ENCODE measurements at regions not wholly inside any gene's neighbourhood (a gene's known extent, or its start where the extent isn't known, plus 50 kb on each side); places are given as distances from the start of the nearest gene placed in this dataset.

DNA sequence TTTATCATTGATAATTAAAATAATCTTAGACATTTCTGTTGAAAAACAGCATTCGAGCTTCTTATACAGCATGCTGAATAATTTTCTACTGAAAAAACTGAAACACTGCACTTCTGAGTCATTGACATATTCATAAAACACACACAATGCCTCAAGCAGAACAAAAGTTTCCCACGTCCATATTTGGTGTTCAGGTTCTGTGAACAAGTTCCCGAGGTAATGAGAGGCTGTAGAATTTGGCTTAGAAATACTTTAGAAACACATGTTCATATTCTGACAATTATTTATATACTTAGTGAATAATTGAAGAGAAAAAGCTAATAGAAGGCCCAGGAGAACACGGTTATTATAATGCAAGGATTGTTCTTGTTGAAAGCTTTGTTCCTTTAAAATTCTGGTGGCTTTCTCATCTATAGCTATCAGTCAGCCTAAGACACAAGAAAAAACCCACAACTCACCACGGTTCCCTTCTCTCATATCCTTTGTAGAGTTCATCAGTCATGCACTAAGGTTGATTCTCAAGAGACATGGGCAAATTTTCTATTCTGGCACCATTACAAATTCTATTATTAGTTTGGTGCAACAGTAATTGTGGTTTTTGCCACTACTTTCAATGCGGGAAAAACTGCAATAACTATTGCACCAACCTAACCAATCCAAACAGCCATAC lies 194.4 kb downstream of the TMX3 start:
- no peak for DNase-seq

DNA sequence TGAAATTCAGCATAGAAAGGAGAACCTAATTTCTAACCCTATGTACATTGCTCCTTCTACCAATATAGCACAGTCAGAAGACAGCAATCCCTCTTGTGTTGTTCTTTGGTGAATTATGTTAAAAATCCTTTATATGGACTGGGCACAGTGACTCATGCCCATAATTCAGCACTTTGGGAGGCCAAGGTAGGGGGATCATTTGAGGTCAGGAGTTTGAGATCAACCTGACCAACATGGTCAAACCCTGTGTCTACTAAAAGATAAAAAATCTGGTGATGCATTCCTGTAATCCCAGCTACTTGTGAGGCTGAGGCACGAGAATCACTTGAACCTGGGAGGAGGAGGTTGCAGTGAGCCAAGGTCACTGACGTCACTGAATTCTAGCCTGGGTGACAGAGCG lies 195.6 kb downstream of the TMX3 start:
- DNase-seq: no peak

DNA sequence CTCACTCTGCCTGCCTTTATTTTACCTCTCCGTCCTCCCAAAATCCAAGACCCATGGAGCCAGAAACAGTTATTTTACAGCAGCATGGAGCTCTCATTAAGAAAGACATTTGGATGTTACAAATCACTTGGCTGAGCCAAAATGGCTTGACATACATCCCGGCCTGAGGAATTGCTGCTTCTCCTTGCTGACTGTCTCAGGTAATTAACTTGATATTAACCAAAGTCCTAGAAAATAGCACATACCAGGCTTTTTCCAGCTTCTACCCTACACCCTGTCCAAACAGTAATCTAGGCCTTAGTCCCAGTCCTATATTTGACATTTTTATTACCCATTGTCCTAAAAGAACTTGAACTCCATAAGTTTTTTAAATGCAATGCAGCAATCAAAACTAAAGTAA lies 205.0 kb downstream of the TMX3 start:
- no peak for DNase-seq

DNA sequence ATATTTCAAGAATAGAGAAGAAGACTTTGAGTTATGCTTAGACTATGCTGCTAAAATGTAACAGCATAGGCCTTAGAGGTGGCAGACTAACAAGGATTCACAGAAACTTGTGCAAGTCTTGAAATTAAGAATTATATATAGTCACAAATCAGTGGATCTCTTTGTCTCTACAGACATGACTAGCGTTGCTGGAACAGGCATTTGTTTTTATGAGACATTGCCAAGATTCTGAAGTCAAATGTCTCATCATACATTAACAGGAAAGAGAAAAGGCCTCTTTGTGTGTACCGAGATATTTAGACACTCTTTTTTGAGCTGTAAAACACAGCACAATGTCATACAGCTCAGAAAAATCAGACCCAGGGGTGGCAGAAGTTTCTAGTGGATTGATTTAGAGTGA lies 207.1 kb downstream of the TMX3 start:
- DNase-seq: no peak

DNA sequence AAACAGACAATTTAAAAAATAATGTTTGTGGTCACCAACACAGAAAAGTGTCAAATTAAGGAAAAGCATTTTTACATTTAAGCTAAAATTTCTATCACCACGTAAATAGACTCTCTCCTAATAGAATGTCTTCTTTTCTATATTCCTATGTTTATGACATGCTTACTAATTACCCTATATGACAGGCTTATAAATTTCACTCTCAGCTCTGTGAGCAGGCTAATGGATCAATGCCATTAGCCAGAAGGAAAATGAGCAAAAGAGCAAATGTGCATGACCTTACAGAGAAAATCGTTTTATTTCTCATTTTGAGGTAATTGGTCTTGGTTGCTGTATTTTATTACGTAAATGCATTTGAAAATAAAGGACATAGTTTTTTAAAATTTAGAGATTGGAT lies 209.7 kb downstream of the TMX3 start:
- no peak for DNase-seq

DNA sequence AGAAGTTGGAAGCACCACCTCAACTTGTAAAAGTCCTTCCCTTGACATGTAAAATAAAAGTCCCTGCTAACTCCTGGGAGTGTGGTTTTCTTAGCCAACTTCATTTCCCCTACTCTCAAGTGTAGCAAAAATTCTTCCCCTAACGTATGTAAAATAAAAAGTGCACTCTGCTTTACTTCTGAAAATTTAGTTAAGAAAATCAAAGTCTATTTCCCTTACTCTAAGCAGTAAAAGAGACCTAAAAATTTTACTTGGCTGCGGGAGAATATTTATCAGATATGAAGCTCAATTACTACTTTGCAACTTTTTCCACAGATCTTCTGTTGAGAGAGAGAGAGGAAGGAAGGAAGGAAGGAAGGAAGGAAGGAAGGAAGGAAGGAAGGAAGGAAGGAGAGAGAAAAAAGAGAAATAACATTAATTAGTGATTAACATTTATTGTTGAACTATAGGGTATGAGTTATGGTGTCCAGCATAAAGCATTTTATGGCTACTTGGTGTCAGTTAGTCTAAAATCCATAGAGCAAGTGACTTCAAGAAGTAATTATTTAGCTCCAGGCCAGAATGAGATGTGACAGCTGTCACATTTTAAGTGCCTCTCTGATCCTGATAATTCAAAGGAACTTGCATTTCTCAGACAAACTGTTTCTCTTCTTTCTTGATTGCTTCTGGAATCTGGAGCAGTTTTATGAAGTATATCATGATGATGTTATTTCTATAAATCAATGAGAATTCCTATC lies 210.3 kb downstream of the TMX3 start:
- DNase-seq: no peak

DNA sequence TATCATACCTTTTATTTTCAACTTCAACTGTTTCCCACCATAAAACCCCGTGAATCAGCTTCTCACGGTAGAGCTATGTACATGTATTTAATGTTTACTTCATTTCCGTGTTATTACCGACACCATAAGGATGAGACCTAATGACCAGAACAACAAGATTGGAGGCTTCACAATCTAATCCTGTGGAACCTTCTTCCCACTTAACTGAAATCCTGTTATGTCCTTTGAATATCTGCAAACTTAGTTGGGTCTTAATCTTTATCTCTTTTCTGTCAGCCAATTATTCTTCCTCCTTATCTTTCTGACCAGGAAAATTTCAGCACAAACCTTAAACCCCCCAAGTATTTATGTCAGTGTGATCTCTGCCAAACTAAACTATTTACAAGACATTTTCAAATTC lies 214.4 kb downstream of the TMX3 start:
- no peak for DNase-seq

DNA sequence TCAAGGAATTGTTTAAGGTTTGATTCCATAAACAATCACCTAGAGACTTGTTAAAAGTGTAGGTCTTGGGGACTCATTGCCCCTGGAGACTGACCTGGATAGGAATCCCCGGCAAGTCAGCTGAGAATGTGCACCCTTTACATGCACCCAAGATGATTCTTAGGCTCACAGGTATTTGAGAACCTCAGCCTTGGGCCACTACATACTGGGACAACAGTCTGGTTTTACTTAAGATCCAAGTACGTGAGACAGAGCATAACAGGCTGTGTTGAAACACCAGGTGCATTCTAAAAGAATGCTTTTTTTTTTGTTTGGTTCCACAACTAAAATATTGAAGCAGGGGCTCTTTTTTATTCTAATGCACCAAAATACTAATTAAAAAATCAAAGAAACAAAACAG lies 215.8 kb downstream of the TMX3 start:
- DNase-seq: no peak

DNA sequence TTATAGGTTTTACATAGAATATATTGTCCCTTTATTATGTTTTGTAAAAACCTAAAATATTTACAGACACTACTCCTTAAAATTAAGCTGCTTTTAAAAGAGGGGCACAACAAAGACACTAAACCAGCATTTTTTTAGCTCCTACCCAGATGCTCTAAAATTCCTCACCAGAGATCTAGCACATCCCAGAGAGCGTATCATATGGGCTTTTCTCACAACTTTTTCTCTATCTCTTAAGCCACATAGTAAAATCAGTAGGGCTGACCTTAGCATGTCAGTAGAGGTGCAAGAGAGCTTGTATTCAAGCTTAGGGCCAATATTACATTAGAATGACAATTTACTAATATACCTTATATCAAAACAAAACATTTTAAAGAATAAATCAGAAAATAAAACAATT lies 216.3 kb downstream of the TMX3 start:
- no peak for DNase-seq

DNA sequence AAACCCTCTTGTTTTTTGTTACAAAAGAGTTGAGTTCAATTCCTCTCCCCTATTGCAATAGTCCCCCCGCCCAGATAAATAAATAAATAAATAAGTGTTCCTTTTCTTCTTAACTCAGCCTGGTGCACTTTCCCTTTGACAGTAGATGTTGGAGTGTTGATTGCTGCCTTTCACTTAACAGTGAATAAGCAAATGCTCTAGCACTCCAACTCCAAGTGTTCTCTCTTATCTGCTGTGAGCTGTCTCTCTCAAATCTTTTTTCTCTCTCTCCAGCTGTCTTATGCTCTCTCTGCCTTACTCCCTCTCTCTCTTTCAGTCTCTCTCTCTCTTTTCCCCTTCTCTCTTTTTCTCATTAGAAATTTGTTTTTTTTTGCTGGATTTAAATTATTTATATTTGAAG lies 216.7 kb downstream of the TMX3 start:
- DNase-seq: no peak

DNA sequence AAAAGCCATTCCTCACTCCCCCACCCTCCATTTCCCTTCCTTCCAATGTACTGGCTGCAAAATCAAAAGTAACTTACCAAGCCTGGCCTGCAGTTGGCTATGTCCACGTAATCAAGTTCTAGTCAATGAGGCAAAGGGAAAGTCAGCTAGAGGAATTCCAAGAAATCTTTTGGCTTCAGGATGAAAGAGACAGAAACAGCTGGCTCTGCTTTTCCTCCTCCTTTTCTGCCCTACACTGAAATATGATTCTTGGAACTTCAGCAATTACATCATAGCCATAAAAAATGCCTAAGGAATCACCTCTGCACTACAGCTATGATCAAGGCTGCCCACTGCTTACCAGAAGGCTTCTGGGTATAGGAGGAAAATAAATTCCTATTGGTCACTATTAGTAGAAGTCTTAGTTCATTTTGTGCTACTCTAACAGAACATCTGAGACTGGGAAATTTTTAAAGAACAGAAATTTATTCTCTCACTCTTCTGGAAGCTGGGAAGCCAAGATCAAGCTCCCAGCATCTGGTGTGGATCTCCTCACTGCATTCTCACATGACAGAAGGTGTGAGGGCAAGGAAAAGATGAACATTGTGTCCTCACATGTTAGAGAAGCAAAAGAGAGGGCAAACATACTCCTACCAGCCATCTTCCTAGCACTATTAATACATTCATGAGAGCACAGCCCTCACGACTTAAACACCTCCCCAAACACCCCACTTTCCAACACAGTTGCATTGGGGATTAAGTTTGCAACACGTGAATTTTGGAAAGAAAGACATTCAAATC lies 219.9 kb downstream of the TMX3 start:
- no peak for DNase-seq

DNA sequence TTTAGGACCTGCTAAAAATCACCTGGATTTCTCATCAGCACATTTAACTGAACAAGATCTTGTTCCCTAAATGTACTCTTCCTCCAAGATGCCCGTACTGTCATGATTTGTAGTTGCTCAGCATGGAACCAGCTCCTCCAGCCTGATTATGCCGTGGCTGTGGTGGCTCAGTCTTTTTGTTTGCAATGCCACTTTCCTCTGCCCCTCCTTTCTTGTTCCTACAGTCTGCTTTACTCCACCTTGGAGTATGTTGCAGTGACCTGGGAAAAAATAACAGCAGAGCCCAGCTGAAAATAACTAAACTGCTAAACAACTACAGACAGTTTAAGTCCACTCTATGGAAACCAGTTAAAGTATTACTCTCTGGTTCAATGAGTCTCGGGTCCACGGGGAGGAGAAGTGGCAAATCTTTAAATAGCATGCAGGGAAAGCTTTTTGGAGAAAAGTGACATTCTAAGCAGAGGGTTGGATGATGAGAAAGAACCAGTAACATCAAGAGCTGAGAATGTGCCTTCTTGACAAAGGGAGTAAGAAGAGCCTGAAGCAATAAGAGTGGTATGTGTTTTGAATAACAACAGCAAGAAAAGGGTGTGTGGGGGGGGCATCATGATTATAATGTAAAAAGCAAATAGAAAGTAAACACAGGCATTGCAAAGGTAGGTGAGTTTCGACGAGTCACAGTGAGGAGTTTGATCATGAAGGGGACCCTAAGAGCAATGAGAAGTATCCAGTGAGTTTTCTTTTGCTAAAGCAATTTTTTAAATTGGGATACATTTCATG lies 225.7 kb downstream of the TMX3 start:
- no peak for DNase-seq

DNA sequence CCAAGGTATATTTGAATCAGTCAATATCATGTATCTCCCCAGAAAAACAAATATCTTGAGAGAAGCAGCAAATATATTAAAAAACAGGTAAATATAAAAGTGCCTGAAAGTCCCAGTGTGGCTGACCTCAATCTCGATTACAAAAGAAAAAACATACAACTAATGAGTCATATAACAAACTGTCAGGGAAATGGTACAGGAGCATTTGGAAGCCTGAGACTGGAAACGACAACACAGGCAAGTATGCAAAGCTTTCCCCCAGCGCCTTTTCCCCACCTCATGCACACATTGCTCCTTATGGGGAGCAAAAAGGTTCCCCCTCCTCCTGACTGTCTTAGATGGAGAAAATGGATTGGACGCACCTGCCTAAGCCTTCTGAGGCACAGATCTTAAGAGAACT lies 230.7 kb downstream of the TMX3 start:
- DNase-seq: no peak

DNA sequence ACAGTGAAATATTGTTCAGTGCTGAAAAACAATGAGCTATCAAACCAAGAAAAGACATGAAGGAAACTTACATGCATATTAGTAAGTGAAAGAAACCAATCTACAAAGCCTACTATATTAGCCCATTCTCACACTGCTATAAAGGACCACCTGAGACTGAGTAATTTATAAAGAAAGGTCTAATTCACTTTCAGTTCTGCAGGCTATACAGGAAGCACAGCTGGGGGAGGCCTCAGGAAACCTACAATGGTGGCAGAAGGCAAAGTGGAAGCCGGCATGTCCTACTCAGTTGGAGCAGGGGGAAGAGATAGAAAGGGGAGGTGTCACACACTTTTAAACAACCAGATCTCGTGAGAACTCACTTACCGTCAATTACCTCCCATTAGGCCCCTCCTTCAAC lies 232.1 kb downstream of the TMX3 start:
- DNase-seq: no peak

DNA sequence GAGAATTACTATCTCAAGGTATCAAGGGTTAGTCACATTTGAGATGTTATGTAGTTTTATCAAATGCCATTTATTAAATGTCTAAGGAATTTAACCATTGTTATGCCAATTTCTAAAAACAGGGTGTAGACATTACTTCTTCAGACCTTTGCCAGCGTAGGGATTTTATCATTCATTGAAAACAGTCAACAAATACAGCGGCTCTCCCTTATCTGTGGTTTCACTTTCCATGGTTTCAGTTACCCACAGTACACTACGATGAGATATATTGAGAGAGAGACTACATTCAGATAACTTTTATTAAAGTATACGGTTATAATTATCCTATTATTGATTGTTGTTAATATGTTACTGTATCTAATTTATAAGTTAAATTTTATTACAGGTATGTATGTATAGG lies 234.7 kb downstream of the TMX3 start:
- DNase-seq: no peak

DNA sequence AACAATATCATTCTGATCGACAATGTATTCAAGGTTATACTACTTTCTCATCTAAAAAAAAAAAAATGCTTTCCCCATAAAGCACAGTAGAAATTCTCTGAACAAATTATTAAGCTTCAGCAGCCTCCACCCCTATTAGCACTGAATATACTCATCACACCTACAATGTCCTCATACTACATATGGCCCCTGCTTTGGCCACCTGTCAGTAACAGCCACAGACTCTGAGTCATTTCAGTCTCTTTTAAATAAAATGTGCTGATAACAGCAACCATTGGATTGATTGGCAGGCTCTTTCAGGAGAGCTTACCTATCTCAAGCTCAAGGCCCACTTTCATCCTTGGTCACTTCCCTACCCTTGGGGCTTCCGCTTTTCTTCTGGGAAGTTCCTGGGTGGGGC lies 236.7 kb downstream of the TMX3 start:
- no peak for DNase-seq

DNA sequence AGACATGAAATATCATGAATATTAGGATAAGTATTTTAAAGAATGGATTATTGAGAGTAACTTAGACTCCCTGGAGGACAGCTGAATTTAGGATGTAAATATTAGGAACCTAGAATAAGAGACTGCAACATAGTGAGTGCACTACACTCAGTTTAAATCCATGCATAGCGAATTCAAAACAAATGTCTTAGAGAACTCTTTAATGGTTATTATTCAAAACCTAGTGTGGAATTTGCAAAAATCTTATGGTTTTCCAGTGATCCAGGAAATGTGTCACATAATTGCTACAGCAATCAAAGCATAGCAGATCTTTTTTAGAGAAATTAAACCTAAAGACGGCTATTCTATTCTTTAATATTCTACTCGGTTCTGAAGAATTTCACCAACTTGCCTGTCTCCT lies 239.0 kb downstream of the TMX3 start:
- no peak for DNase-seq

DNA sequence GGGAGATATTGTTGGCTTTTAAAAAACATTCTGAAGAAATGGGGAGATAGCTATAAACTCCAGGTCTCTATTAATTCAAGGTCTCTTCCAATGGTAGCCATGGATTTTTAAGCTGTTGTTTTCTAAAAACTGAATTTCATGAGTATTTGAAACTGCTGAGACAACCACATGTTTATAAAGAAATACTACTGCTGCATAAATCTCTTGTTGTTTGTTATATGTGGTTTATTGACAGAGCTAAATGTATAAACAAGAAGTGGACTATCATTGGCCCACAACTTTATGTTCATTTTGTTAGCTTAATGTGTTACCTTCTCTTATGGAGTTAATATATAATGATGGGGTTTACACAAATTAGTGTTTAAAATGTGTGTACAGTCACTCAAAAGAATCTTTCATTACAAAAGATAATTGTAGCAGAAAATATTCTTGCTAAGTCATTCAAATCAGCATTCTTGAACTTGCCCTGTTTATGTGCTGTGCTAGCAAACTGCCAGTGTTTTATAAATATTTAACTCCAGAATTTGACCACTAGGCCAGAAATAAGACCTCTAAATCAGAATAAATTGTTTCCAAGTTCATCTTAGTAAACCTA lies 242.1 kb downstream of the TMX3 start:
- DNase-seq: no peak

DNA sequence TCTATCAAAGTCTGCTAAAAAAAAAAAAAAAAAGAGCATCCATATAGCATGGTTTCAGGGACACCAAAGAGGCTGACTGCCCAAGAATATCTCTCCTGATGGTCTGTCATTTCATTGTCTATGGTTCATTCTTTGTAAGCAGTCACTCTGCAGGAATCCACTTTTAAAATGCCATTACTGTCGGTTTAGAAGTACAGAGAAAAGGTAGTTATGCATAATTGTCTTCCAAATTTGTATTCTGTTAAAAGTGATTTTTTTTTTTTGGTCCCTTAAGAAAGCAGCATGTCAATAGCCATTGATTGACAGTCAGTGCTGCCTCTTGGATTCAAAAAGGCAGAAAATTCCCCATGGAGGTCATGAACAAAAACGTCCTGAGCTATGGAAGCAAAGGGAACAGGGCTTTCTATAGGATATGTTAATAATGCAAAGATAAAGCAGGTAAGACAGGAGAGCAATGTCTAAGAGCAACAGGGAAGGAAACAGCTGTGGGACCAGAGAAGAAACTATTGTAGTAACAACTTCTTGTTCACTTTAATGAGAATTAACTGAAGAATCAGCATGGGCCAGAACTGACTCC lies 245.8 kb downstream of the TMX3 start:
- DNase-seq: no peak

DNA sequence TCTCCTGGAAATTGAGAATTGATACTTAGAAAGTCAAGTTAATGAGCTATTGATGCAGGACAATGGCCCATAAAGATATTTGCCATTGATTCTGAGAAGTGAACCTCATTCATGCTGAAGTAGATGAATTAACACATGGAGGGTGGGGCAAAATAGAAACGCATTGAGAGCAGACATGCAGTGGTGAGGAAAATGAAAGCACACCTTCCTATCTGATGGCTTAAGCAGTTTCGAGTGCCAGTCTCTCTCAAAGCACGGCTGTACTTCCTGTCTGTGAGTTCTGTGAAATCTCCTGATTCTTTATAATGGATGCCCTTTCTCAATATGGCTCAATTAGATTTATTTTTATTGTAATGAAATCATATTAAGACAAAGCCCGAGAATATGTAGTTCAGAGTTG lies 247.0 kb downstream of the TMX3 start:
- no peak for DNase-seq

DNA sequence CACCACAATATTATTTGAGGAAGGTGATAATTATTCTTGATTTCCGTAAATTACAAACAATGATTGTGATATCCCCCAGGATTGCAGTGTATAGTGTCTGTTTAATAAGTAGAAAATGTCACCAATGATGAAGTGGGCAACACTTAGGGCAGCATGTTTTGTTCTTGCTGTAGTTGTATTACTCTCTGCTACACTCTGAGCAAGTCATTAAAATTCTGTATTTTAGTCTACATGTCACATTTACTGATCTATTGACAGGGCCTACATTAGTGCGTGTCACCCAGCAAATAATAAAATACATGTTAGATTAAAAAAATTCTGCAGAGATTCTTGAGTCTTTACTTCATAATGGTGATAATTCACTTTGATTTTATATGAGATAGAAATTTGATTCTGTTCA lies 247.6 kb downstream of the TMX3 start:
- no peak for DNase-seq

DNA sequence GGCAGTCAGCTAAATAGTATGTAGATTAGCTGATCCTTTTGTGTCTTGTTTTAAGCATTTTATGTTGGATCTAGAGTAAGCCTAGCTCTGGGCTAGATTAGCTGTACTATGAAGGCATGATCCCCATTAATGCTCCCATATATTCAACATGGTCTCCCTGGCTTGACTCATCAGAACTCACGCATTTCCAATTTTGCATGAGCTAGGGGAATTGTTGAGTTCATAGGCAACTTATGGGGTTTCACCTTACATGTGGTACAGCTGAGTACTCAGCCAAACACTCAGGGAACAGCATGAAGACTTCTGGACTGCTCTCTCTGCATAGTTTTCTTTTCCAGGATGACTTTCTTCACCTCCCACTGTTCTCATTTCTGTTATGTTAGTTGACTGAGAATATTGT lies 248.2 kb downstream of the TMX3 start:
- no peak for DNase-seq

DNA sequence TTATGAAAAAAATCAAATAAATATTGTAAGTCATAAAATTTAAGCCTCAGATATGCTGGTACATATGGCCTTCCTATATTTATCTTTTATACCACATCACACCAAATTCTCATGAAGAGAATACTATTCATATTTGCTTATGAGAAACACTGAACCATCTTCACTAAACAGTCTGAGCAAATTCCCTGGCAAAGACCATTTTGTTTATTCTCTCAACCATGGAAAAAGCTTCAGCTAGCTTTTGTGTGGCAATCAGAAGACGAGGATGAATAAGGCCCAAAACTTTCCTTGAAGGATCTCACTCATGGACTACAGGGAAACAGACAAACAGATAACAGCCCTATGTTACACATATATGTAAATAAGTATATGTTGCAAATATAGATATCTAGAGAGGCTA lies 252.1 kb downstream of the TMX3 start:
- DNase-seq: no peak

Measured in NCI-H526 treated with DMSO at 0.1 percent for 48 hours (cell line).